HL-60 (cell line): ENCODE measurements at regions not wholly inside any gene's neighbourhood (a gene's known extent, or its start where the extent isn't known, plus 50 kb on each side); places are given as distances from the start of the nearest gene placed in this dataset.

Experiments used
- GABPA ChIP-seq: IDR thresholded peaks from 2 replicates; pipeline ENCODE4 v1.6.1; 2012; ENCODE audit warnings: low read depth
- POLR2AphosphoS5 ChIP-seq: IDR thresholded peaks from 2 replicates; pipeline ENCODE4 v1.6.1; 2012; ENCODE audit warnings: low read depth
- SPI1 ChIP-seq: IDR thresholded peaks from 2 replicates; pipeline ENCODE4 v1.6.1; 2012; ENCODE audit warnings: low read depth, mild to moderate bottlenecking, borderline replicate concordance
- TF ChIP-seq, protein P1 (sequence below): IDR thresholded peaks from one replicate; pipeline ENCODE4 v1.5.1; 2011; ENCODE audit warnings: low read length, control low read depth, inconsistent platforms; ENCODE audit not compliant: insufficient read depth
- TF ChIP-seq, protein P2 (sequence below): IDR thresholded peaks from 2 replicates; pipeline ENCODE4 v1.6.1; 2012; ENCODE audit warnings: low read depth; ENCODE audit not compliant: insufficient replicate concordance

DNA sequence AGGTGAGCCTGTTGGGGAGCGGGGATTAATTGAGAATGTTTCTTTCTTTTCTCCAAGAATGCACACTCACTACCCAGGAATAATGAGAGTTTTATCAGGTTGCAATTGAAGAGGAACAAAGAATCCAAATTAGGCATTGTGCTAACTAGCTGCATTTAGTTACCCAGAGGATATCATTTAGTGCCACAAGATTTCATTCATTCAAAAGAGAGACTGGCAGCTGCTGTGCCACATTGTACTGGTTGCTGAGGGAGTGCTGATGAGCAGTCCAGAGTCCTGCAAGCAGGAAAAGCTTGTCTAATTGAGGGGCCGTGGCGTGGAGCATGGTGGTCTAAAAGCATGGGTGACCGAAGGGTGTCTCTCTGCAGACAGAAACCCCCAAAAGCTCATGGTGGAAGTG is 97.6 kb downstream of the CTAGE1 start:
- TF ChIP-seq POLR2AphosphoS5 (no peak), SPI1 (no peak), GABPA (no peak)
- TF ChIP-seq, protein P1, sequence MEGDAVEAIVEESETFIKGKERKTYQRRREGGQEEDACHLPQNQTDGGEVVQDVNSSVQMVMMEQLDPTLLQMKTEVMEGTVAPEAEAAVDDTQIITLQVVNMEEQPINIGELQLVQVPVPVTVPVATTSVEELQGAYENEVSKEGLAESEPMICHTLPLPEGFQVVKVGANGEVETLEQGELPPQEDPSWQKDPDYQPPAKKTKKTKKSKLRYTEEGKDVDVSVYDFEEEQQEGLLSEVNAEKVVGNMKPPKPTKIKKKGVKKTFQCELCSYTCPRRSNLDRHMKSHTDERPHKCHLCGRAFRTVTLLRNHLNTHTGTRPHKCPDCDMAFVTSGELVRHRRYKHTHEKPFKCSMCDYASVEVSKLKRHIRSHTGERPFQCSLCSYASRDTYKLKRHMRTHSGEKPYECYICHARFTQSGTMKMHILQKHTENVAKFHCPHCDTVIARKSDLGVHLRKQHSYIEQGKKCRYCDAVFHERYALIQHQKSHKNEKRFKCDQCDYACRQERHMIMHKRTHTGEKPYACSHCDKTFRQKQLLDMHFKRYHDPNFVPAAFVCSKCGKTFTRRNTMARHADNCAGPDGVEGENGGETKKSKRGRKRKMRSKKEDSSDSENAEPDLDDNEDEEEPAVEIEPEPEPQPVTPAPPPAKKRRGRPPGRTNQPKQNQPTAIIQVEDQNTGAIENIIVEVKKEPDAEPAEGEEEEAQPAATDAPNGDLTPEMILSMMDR = no peak
- TF ChIP-seq, protein P2, sequence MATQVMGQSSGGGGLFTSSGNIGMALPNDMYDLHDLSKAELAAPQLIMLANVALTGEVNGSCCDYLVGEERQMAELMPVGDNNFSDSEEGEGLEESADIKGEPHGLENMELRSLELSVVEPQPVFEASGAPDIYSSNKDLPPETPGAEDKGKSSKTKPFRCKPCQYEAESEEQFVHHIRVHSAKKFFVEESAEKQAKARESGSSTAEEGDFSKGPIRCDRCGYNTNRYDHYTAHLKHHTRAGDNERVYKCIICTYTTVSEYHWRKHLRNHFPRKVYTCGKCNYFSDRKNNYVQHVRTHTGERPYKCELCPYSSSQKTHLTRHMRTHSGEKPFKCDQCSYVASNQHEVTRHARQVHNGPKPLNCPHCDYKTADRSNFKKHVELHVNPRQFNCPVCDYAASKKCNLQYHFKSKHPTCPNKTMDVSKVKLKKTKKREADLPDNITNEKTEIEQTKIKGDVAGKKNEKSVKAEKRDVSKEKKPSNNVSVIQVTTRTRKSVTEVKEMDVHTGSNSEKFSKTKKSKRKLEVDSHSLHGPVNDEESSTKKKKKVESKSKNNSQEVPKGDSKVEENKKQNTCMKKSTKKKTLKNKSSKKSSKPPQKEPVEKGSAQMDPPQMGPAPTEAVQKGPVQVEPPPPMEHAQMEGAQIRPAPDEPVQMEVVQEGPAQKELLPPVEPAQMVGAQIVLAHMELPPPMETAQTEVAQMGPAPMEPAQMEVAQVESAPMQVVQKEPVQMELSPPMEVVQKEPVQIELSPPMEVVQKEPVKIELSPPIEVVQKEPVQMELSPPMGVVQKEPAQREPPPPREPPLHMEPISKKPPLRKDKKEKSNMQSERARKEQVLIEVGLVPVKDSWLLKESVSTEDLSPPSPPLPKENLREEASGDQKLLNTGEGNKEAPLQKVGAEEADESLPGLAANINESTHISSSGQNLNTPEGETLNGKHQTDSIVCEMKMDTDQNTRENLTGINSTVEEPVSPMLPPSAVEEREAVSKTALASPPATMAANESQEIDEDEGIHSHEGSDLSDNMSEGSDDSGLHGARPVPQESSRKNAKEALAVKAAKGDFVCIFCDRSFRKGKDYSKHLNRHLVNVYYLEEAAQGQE = no peak
